ENCODE measurements at regions not wholly inside any gene's neighbourhood (a gene's known extent, or its start where the extent isn't known, plus 50 kb on each side); places are given as distances from the start of the nearest gene placed in this dataset.

GRCh38 chr9:81848472-81848871 is 79.8 kb upstream of the SPATA31D4 start:
- DNase-seq = no peak

- DNase-seq = no peak
Observed at GRCh38 chr9:81849631-81850259, 78.5 kb upstream of the SPATA31D4 start.

- no peak for DNase-seq
Observed at GRCh38 chr9:81850724-81851123, 77.5 kb upstream of the SPATA31D4 start.

- no peak for DNase-seq
Observed at GRCh38 chr9:81851340-81851739, 76.9 kb upstream of the SPATA31D4 start.

GRCh38 chr9:81852820-81853219 is 75.4 kb upstream of the SPATA31D4 start:
- no peak for DNase-seq

GRCh38 chr9:81855538-81855937 is 72.7 kb upstream of the SPATA31D4 start:
- DNase-seq = no peak

- DNase-seq = no peak
Observed at GRCh38 chr9:81858657-81859430, 69.4 kb upstream of the SPATA31D4 start.

GRCh38 chr9:81860581-81860980 is 67.6 kb upstream of the SPATA31D4 start:
- DNase-seq = no peak

GRCh38 chr9:81861644-81862043 is 66.6 kb upstream of the SPATA31D4 start:
- DNase-seq = no peak

- DNase-seq = no peak
Observed at GRCh38 chr9:81868145-81868544, 60.1 kb upstream of the SPATA31D4 start.

GRCh38 chr9:81871695-81872094 is 56.5 kb upstream of the SPATA31D4 start:
- DNase-seq = no peak

- DNase-seq = no peak
Observed at GRCh38 chr9:81874250-81874649, 54.0 kb upstream of the SPATA31D4 start.

GRCh38 chr9:81874931-81875330 is 53.3 kb upstream of the SPATA31D4 start:
- no peak for DNase-seq

- no peak for DNase-seq
Observed at GRCh38 chr9:81877047-81877446, 51.2 kb upstream of the SPATA31D4 start.
